ENCODE measurements at regions not wholly inside any gene's neighbourhood (a gene's known extent, or its start where the extent isn't known, plus 50 kb on each side); places are given as distances from the start of the nearest gene placed in this dataset.
"Not testable (repeated sequence)": the region's sequence is repeated elsewhere in the genome, so short reads cannot be mapped to it uniquely, and the experiment has no call there.

GRCh38 chr7:76129366-76129765 lies 72.3 kb upstream of the SRRM3 start:
- no peak overlapping the region for H3K4me3 ChIP-seq (ENCODE audit: control insufficient read depth, low read depth, low read length)
- TF ChIP-seq CTCF (conservative IDR thresholded peaks at IDR 0.05; ENCODE audit: control insufficient read depth, insufficient read depth, low read depth, low read length) = no peak
- no peak for DNase-seq (ENCODE audit: low read depth)

GRCh38 chr7:76129836-76130235 lies 71.9 kb upstream of the SRRM3 start:
- DNase-seq (ENCODE audit: low read depth) = no peak
- no peak for TF ChIP-seq CTCF (conservative IDR thresholded peaks at IDR 0.05; ENCODE audit: control insufficient read depth, insufficient read depth, low read depth, low read length)
- H3K4me3 ChIP-seq (ENCODE audit: control insufficient read depth, low read depth, low read length) = no peak overlapping the region

GRCh38 chr7:76130661-76131060 lies 71.0 kb upstream of the SRRM3 start:
- TF ChIP-seq CTCF (conservative IDR thresholded peaks at IDR 0.05; ENCODE audit: control insufficient read depth, insufficient read depth, low read depth, low read length) = peak; percentile 47
- peak; percentile 55 for DNase-seq (ENCODE audit: low read depth)
- not testable (repeated sequence) for H3K4me3 ChIP-seq (ENCODE audit: control insufficient read depth, low read depth, low read length)

GRCh38 chr7:76131887-76132286 lies 69.8 kb upstream of the SRRM3 start:
- not testable (repeated sequence) for DNase-seq (ENCODE audit: low read depth); H3K4me3 ChIP-seq (ENCODE audit: control insufficient read depth, low read depth, low read length)

- no peak overlapping the region for H3K4me3 ChIP-seq (ENCODE audit: control insufficient read depth, low read depth, low read length)
- no peak for DNase-seq (ENCODE audit: low read depth)
- TF ChIP-seq CTCF (conservative IDR thresholded peaks at IDR 0.05; ENCODE audit: control insufficient read depth, insufficient read depth, low read depth, low read length) = no peak
Measured at GRCh38 chr7:76133164-76133775, 68.4 kb upstream of the SRRM3 start.

GRCh38 chr7:76133839-76134238 lies 67.9 kb upstream of the SRRM3 start:
- no peak overlapping the region for H3K4me3 ChIP-seq (ENCODE audit: control insufficient read depth, low read depth, low read length)
- DNase-seq (ENCODE audit: low read depth) = no peak

GRCh38 chr7:76135263-76135662 lies 66.4 kb upstream of the SRRM3 start:
- not testable (repeated sequence) for DNase-seq (ENCODE audit: low read depth); H3K4me3 ChIP-seq (ENCODE audit: control insufficient read depth, low read depth, low read length)

More at GRCh38 chr7:76133839-76134238, 67.9 kb upstream of the SRRM3 start:
- TF ChIP-seq CTCF (conservative IDR thresholded peaks at IDR 0.05; ENCODE audit: control insufficient read depth, insufficient read depth, low read depth, low read length) = no peak

GRCh38 chr7:76138577-76139313 lies 63.0 kb upstream of the SRRM3 start:
- not testable (repeated sequence) for H3K4me3 ChIP-seq (ENCODE audit: control insufficient read depth, low read depth, low read length)
- DNase-seq (ENCODE audit: low read depth) = peak; percentile 41
